ENCODE measurements at regions not wholly inside any gene's neighbourhood (a gene's known extent, or its start where the extent isn't known, plus 50 kb on each side); places are given as distances from the start of the nearest gene placed in this dataset.
"Not testable (repeated sequence)": the region's sequence is repeated elsewhere in the genome, so short reads cannot be mapped to it uniquely, and the experiment has no call there.

GRCh38 chr19:23535901-23536300, 140.6 kb upstream of the ZNF91 start:
- H3K9me3 ChIP-seq (ENCODE audit: control insufficient read depth, low read depth, low read length) = peaks cover 52% of the 10 kb centered on the region
- H3K27me3 ChIP-seq (ENCODE audit: control insufficient read depth, insufficient read depth, low read length); H3K27ac ChIP-seq (ENCODE audit: low read length); H3K4me3 ChIP-seq (ENCODE audit: low read length); H3K36me3 ChIP-seq (ENCODE audit: control insufficient read depth, low read depth, low read length); H3K4me1 ChIP-seq (ENCODE audit: control insufficient read depth, low read depth, low read length); H3K9ac ChIP-seq (ENCODE audit: low read length): not testable (repeated sequence)

GRCh38 chr19:23533441-23533840, 138.2 kb upstream of the ZNF91 start:
- H3K9ac ChIP-seq (ENCODE audit: low read length); H3K27me3 ChIP-seq (ENCODE audit: control insufficient read depth, insufficient read depth, low read length): not testable (repeated sequence)
- H3K9me3 ChIP-seq (ENCODE audit: control insufficient read depth, low read depth, low read length) = peaks cover 58% of the 10 kb centered on the region

GRCh38 chr19:23531976-23532375, 136.7 kb upstream of the ZNF91 start:
- no peak overlapping the region for H3K27ac ChIP-seq (ENCODE audit: low read length)
- H3K4me1 ChIP-seq (ENCODE audit: control insufficient read depth, low read depth, low read length) = no peaks in the 10 kb centered on the region
- H3K36me3 ChIP-seq (ENCODE audit: control insufficient read depth, low read depth, low read length) = no peaks in the 10 kb centered on the region
- peaks cover 52% of the 10 kb centered on the region for H3K9me3 ChIP-seq (ENCODE audit: control insufficient read depth, low read depth, low read length)
- H3K27me3 ChIP-seq (ENCODE audit: control insufficient read depth, insufficient read depth, low read length) = no peaks in the 10 kb centered on the region
- H3K9ac ChIP-seq (ENCODE audit: low read length) = no peak overlapping the region
- no peak overlapping the region for H3K4me3 ChIP-seq (ENCODE audit: low read length)

More at GRCh38 chr19:23533441-23533840, 138.2 kb upstream of the ZNF91 start:
- H3K27ac ChIP-seq (ENCODE audit: low read length); H3K4me3 ChIP-seq (ENCODE audit: low read length); H3K4me1 ChIP-seq (ENCODE audit: control insufficient read depth, low read depth, low read length); H3K36me3 ChIP-seq (ENCODE audit: control insufficient read depth, low read depth, low read length): not testable (repeated sequence)

- no peaks in the 10 kb centered on the region for H3K4me1 ChIP-seq (ENCODE audit: control insufficient read depth, low read depth, low read length)
Measured at GRCh38 chr19:23531231-23531790, 136.0 kb upstream of the ZNF91 start.

GRCh38 chr19:23528376-23528775, 133.1 kb upstream of the ZNF91 start:
- H3K36me3 ChIP-seq (ENCODE audit: control insufficient read depth, low read depth, low read length) = no peaks in the 10 kb centered on the region
- no peak overlapping the region for H3K9ac ChIP-seq (ENCODE audit: low read length)
- no peaks in the 10 kb centered on the region for H3K27me3 ChIP-seq (ENCODE audit: control insufficient read depth, insufficient read depth, low read length)
- H3K4me3 ChIP-seq (ENCODE audit: low read length) = no peak overlapping the region
- peaks cover 62% of the 10 kb centered on the region for H3K9me3 ChIP-seq (ENCODE audit: control insufficient read depth, low read depth, low read length)
- H3K4me1 ChIP-seq (ENCODE audit: control insufficient read depth, low read depth, low read length) = no peaks in the 10 kb centered on the region
- no peak overlapping the region for H3K27ac ChIP-seq (ENCODE audit: low read length)

More at GRCh38 chr19:23531231-23531790, 136.0 kb upstream of the ZNF91 start:
- H3K36me3 ChIP-seq (ENCODE audit: control insufficient read depth, low read depth, low read length) = no peaks in the 10 kb centered on the region
- H3K4me3 ChIP-seq (ENCODE audit: low read length) = no peak overlapping the region
- H3K27me3 ChIP-seq (ENCODE audit: control insufficient read depth, insufficient read depth, low read length) = no peaks in the 10 kb centered on the region
- peaks cover 56% of the 10 kb centered on the region for H3K9me3 ChIP-seq (ENCODE audit: control insufficient read depth, low read depth, low read length)
- no peak overlapping the region for H3K9ac ChIP-seq (ENCODE audit: low read length)
- no peak overlapping the region for H3K27ac ChIP-seq (ENCODE audit: low read length)

GRCh38 chr19:23527797-23528196, 132.5 kb upstream of the ZNF91 start:
- Histone ChIP-seq H3K9ac (ENCODE audit: low read length) (no peak overlapping the region), H3K4me3 (ENCODE audit: low read length) (no peak overlapping the region), H3K36me3 (ENCODE audit: control insufficient read depth, low read depth, low read length) (no peaks in the 10 kb centered on the region), H3K27ac (ENCODE audit: low read length) (no peak overlapping the region), H3K27me3 (ENCODE audit: control insufficient read depth, insufficient read depth, low read length) (no peaks in the 10 kb centered on the region), H3K4me1 (ENCODE audit: control insufficient read depth, low read depth, low read length) (no peaks in the 10 kb centered on the region), H3K9me3 (ENCODE audit: control insufficient read depth, low read depth, low read length) (peaks cover 64% of the 10 kb centered on the region)

- H3K27me3 ChIP-seq (ENCODE audit: control insufficient read depth, insufficient read depth, low read length) = no peaks in the 10 kb centered on the region
- H3K4me3 ChIP-seq (ENCODE audit: low read length) = no peak overlapping the region
- no peaks in the 10 kb centered on the region for H3K4me1 ChIP-seq (ENCODE audit: control insufficient read depth, low read depth, low read length)
- no peak overlapping the region for H3K9ac ChIP-seq (ENCODE audit: low read length)
- peaks cover 67% of the 10 kb centered on the region for H3K9me3 ChIP-seq (ENCODE audit: control insufficient read depth, low read depth, low read length)
- no peak overlapping the region for H3K27ac ChIP-seq (ENCODE audit: low read length)
- H3K36me3 ChIP-seq (ENCODE audit: control insufficient read depth, low read depth, low read length) = no peaks in the 10 kb centered on the region
Measured at GRCh38 chr19:23526302-23526701, 131.0 kb upstream of the ZNF91 start.

GRCh38 chr19:23525276-23525852, 130.1 kb upstream of the ZNF91 start:
- no peak overlapping the region for H3K27ac ChIP-seq (ENCODE audit: low read length)
- peaks cover 69% of the 10 kb centered on the region for H3K9me3 ChIP-seq (ENCODE audit: control insufficient read depth, low read depth, low read length)
- H3K9ac ChIP-seq (ENCODE audit: low read length) = no peak overlapping the region

GRCh38 chr19:23523863-23524262, 128.6 kb upstream of the ZNF91 start:
- H3K9ac ChIP-seq (ENCODE audit: low read length) = no peak overlapping the region
- peaks cover 60% of the 10 kb centered on the region for H3K9me3 ChIP-seq (ENCODE audit: control insufficient read depth, low read depth, low read length)
- no peaks in the 10 kb centered on the region for H3K4me1 ChIP-seq (ENCODE audit: control insufficient read depth, low read depth, low read length)
- H3K36me3 ChIP-seq (ENCODE audit: control insufficient read depth, low read depth, low read length) = no peaks in the 10 kb centered on the region
- no peak overlapping the region for H3K4me3 ChIP-seq (ENCODE audit: low read length)
- H3K27me3 ChIP-seq (ENCODE audit: control insufficient read depth, insufficient read depth, low read length) = no peaks in the 10 kb centered on the region
- H3K27ac ChIP-seq (ENCODE audit: low read length) = no peak overlapping the region

More at GRCh38 chr19:23525276-23525852, 130.1 kb upstream of the ZNF91 start:
- H3K36me3 ChIP-seq (ENCODE audit: control insufficient read depth, low read depth, low read length) = no peaks in the 10 kb centered on the region
- no peaks in the 10 kb centered on the region for H3K27me3 ChIP-seq (ENCODE audit: control insufficient read depth, insufficient read depth, low read length)
- H3K4me3 ChIP-seq (ENCODE audit: low read length) = no peak overlapping the region
- no peaks in the 10 kb centered on the region for H3K4me1 ChIP-seq (ENCODE audit: control insufficient read depth, low read depth, low read length)

GRCh38 chr19:23522431-23522830, 127.2 kb upstream of the ZNF91 start:
- no peak overlapping the region for H3K9ac ChIP-seq (ENCODE audit: low read length)
- H3K4me1 ChIP-seq (ENCODE audit: control insufficient read depth, low read depth, low read length) = no peaks in the 10 kb centered on the region
- H3K27me3 ChIP-seq (ENCODE audit: control insufficient read depth, insufficient read depth, low read length) = no peaks in the 10 kb centered on the region
- no peaks in the 10 kb centered on the region for H3K36me3 ChIP-seq (ENCODE audit: control insufficient read depth, low read depth, low read length)
- no peak overlapping the region for H3K27ac ChIP-seq (ENCODE audit: low read length)
- H3K4me3 ChIP-seq (ENCODE audit: low read length) = no peak overlapping the region
- H3K9me3 ChIP-seq (ENCODE audit: control insufficient read depth, low read depth, low read length) = peaks cover 67% of the 10 kb centered on the region

GRCh38 chr19:23521471-23521870, 126.2 kb upstream of the ZNF91 start:
- no peak overlapping the region for H3K27ac ChIP-seq (ENCODE audit: low read length)
- no peaks in the 10 kb centered on the region for H3K36me3 ChIP-seq (ENCODE audit: control insufficient read depth, low read depth, low read length)
- no peaks in the 10 kb centered on the region for H3K27me3 ChIP-seq (ENCODE audit: control insufficient read depth, insufficient read depth, low read length)
- no peak overlapping the region for H3K4me3 ChIP-seq (ENCODE audit: low read length)
- H3K9ac ChIP-seq (ENCODE audit: low read length) = no peak overlapping the region
- no peaks in the 10 kb centered on the region for H3K4me1 ChIP-seq (ENCODE audit: control insufficient read depth, low read depth, low read length)
- H3K9me3 ChIP-seq (ENCODE audit: control insufficient read depth, low read depth, low read length) = peaks cover 67% of the 10 kb centered on the region

GRCh38 chr19:23520441-23520840, 125.2 kb upstream of the ZNF91 start:
- Histone ChIP-seq H3K27me3 (ENCODE audit: control insufficient read depth, insufficient read depth, low read length) (no peaks in the 10 kb centered on the region), H3K9me3 (ENCODE audit: control insufficient read depth, low read depth, low read length) (peaks cover 65% of the 10 kb centered on the region), H3K4me1 (ENCODE audit: control insufficient read depth, low read depth, low read length) (no peaks in the 10 kb centered on the region), H3K27ac (ENCODE audit: low read length) (no peak overlapping the region), H3K9ac (ENCODE audit: low read length) (no peak overlapping the region), H3K36me3 (ENCODE audit: control insufficient read depth, low read depth, low read length) (no peaks in the 10 kb centered on the region), H3K4me3 (ENCODE audit: low read length) (no peak overlapping the region)

Data from iPS-18a (cell line).